ELF-1 (cell line): ENCODE measurements at regions not wholly inside any gene's neighbourhood (a gene's known extent, or its start where the extent isn't known, plus 50 kb on each side); places are given as distances from the start of the nearest gene placed in this dataset.
A peak's percentile ranks its signal among the peaks of the same experiment; 100 is the strongest.
"Not testable (repeated sequence)": the region's sequence is repeated elsewhere in the genome, so short reads cannot be mapped to it uniquely, and the experiment has no call there.

Experiments used
- DNase-seq: peaks from one replicate; pipeline ENCODE4 v3.0.0-alpha.2; 2016; ENCODE audit warnings: low read depth, low spot score

- not testable (repeated sequence) for DNase-seq
These were observed 54.5 kb upstream of the UNC13C start for GRCh38 chr15:53923741-53924140.

GRCh38 chr15:53918180-53919079 lies 59.8 kb upstream of the UNC13C start:
- DNase-seq: no peak

GRCh38 chr15:53917109-53917508 lies 61.1 kb upstream of the UNC13C start:
- DNase-seq: no peak

- DNase-seq: no peak
These were observed 66.8 kb upstream of the UNC13C start for GRCh38 chr15:53911431-53911830.

- no peak for DNase-seq
These were observed 67.4 kb upstream of the UNC13C start for GRCh38 chr15:53910852-53911251.

- no peak for DNase-seq
These were observed 67.9 kb upstream of the UNC13C start for GRCh38 chr15:53910236-53910849.

- no peak for DNase-seq
These were observed 75.1 kb upstream of the UNC13C start for GRCh38 chr15:53903129-53903528.

- peak; percentile 59 for DNase-seq
These were observed 84.8 kb upstream of the UNC13C start for GRCh38 chr15:53893468-53893867.

- DNase-seq: not testable (repeated sequence)
These were observed 86.4 kb upstream of the UNC13C start for GRCh38 chr15:53891862-53892261.

- DNase-seq: no peak
These were observed 93.8 kb upstream of the UNC13C start for GRCh38 chr15:53884441-53884840.

GRCh38 chr15:53882311-53882710 lies 95.9 kb upstream of the UNC13C start:
- no peak for DNase-seq

GRCh38 chr15:53880357-53880756 lies 97.9 kb upstream of the UNC13C start:
- DNase-seq: no peak

GRCh38 chr15:53875711-53876110 lies 102.5 kb upstream of the UNC13C start:
- no peak for DNase-seq

GRCh38 chr15:53875139-53875538 lies 103.1 kb upstream of the UNC13C start:
- no peak for DNase-seq

- DNase-seq: no peak
These were observed 105.8 kb upstream of the UNC13C start for GRCh38 chr15:53872410-53872809.

- no peak for DNase-seq
These were observed 108.5 kb upstream of the UNC13C start for GRCh38 chr15:53869806-53870073.

- DNase-seq: no peak
These were observed 109.0 kb upstream of the UNC13C start for GRCh38 chr15:53869044-53869805.

GRCh38 chr15:53862386-53862785 lies 102.9 kb upstream of the WDR72 start:
- DNase-seq: no peak

- DNase-seq: no peak
These were observed 102.3 kb upstream of the WDR72 start for GRCh38 chr15:53861792-53862191.

- DNase-seq: peak; percentile 27
These were observed 91.8 kb upstream of the WDR72 start for GRCh38 chr15:53851110-53851848.

- DNase-seq: no peak
These were observed 88.3 kb upstream of the WDR72 start for GRCh38 chr15:53847745-53848144.

- DNase-seq: no peak
These were observed 85.2 kb upstream of the WDR72 start for GRCh38 chr15:53844634-53845033.
